ENCODE measurements at regions not wholly inside any gene's neighbourhood (a gene's known extent, or its start where the extent isn't known, plus 50 kb on each side); places are given as distances from the start of the nearest gene placed in this dataset.

- no peak for DNase-seq
Measured at GRCh38 chr6:151702851-151703658, 104.4 kb upstream of the ESR1 start.

GRCh38 chr6:151704383-151704782 is 103.1 kb upstream of the ESR1 start:
- DNase-seq, result no peak

GRCh38 chr6:151705993-151706733 is 101.3 kb upstream of the ESR1 start:
- DNase-seq, result no peak

GRCh38 chr6:151709329-151709728 is 98.2 kb upstream of the ESR1 start:
- DNase-seq, result no peak

- DNase-seq, result no peak
Measured at GRCh38 chr6:151716526-151716932, 91.0 kb upstream of the ESR1 start.

- no peak for DNase-seq
Measured at GRCh38 chr6:151719070-151719469, 88.4 kb upstream of the ESR1 start.

- no peak for DNase-seq
Measured at GRCh38 chr6:151721146-151721545, 86.3 kb upstream of the ESR1 start.

- DNase-seq, result no peak
Measured at GRCh38 chr6:151721671-151722070, 85.8 kb upstream of the ESR1 start.

- no peak for DNase-seq
Measured at GRCh38 chr6:151722342-151722741, 85.1 kb upstream of the ESR1 start.

GRCh38 chr6:151723152-151723551 is 84.3 kb upstream of the ESR1 start:
- DNase-seq, result no peak

- DNase-seq, result no peak
Measured at GRCh38 chr6:151729829-151730495, 77.5 kb upstream of the ESR1 start.

GRCh38 chr6:151730496-151730870 is 77.0 kb upstream of the ESR1 start:
- no peak for DNase-seq

GRCh38 chr6:151731313-151731712 is 76.2 kb upstream of the ESR1 start:
- DNase-seq, result no peak

- no peak for DNase-seq
Measured at GRCh38 chr6:151733680-151734320, 73.7 kb upstream of the ESR1 start.

GRCh38 chr6:151738267-151738666 is 69.2 kb upstream of the ESR1 start:
- DNase-seq, result no peak

GRCh38 chr6:151738960-151739359 is 68.5 kb upstream of the ESR1 start:
- no peak for DNase-seq

- no peak for DNase-seq
Measured at GRCh38 chr6:151740820-151741219, 66.7 kb upstream of the ESR1 start.

- no peak for DNase-seq
Measured at GRCh38 chr6:151747896-151748295, 59.6 kb upstream of the ESR1 start.

GRCh38 chr6:151749341-151749740 is 58.1 kb upstream of the ESR1 start:
- no peak for DNase-seq

- DNase-seq, result no peak
Measured at GRCh38 chr6:151753581-151753980, 53.9 kb upstream of the ESR1 start.

GRCh38 chr6:151757506-151757955 is 50.0 kb upstream of the ESR1 start:
- no peak for DNase-seq
